ENCODE measurements at regions not wholly inside any gene's neighbourhood (a gene's known extent, or its start where the extent isn't known, plus 50 kb on each side); places are given as distances from the start of the nearest gene placed in this dataset.

DNA sequence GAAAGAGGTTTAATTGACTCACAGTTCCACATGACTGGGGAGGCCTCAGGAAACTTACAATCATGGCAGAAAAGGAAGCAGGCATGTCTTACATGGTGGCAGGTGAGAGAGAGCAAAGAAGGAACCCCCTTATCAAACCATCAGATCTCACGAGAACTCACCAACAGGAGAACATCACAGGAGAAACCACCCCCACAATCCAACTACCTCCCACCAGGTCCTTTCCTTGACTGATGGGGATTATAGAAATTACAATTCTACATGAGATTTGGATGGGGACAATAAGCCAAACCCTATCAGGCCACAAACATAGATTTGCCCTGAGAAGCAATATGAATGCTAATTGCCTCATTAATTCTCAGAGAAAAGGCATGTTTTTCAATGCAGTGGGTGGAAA, 138.2 kb upstream of the RAPGEF2 start:
- Histone ChIP-seq H2BK12ac (ENCODE audit: low read length in 2 of 2) (no peak overlapping the region), H3K27me3 (ENCODE audit: control insufficient read depth in 1 of 2, insufficient read depth in 1 of 2, low read length in 2 of 2) (no peaks in the 10 kb centered on the region), H3K18ac (ENCODE audit: low read depth in 1 of 2, low read length in 2 of 2) (no peak overlapping the region), H3K36me3 (ENCODE audit: control insufficient read depth in 1 of 2, insufficient read depth in 2 of 2, low read depth in 1 of 2, low read length in 2 of 2) (no peaks in the 10 kb centered on the region), H3K9ac (ENCODE audit: low read length) (no peak overlapping the region), H3K27ac (ENCODE audit: low read length, poor library complexity, severe bottlenecking) (peak overlapping the region; percentile 72), H3K4me3 (ENCODE audit: insufficient read depth in 1 of 2, low read depth in 1 of 2, low read length in 2 of 2) (no peak overlapping the region), H3K4ac (ENCODE audit: low read depth in 1 of 2, low read length in 2 of 2) (no peak overlapping the region), H3K23ac (ENCODE audit: low read length in 2 of 2) (no peak overlapping the region), H2AK5ac (ENCODE audit: low read length, severe bottlenecking) (peak overlapping the region; percentile 54), H2BK5ac (ENCODE audit: low read depth, low read length, poor library complexity, severe bottlenecking) (no peak overlapping the region), H3K9me3 (ENCODE audit: control insufficient read depth, low read length) (no peaks in the 10 kb centered on the region), H3K4me2 (ENCODE audit: low read length, poor library complexity, severe bottlenecking) (no peak overlapping the region), H3K79me1 (replicated peaks; ENCODE audit: low read length, poor library complexity, severe bottlenecking) (no peaks in the 10 kb centered on the region), H3K4me1 (ENCODE audit: control insufficient read depth, insufficient read depth, low read depth, low read length) (peaks cover 1% of the 10 kb centered on the region), H3K14ac (ENCODE audit: low read length in 2 of 2) (no peak overlapping the region), H2BK120ac (ENCODE audit: low read depth, low read length) (no peak overlapping the region), H2BK15ac (ENCODE audit: low read depth, poor library complexity, severe bottlenecking) (no peak overlapping the region), H4K91ac (ENCODE audit: low read length) (no peak overlapping the region), H2AFZ (ENCODE audit: low read depth, low read length) (no peak overlapping the region), H4K8ac (ENCODE audit: low read length) (no peak overlapping the region)
- no peak for DNase-seq
- no CpG with 5 or more reads among the region's 1 CpG for WGBS

DNA sequence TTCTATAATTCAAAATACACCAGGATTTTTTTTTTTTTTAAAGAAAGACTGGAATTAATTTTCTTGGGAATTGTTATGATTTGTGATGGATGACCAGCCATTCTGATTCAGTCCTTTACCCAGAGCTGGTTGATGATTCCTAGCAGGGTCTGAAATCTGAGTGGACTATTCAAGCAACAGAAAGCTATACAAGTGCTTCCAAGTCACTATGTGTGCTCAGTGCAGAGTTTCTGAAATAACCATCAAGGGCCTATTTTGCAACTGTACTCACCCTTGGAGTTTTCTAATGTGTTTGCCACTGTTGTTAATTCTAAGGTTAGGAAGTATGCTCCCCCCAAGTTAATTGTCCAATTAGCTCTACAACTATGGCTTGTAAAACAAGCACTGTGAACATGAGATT, 137.7 kb upstream of the RAPGEF2 start:
- H3K4me2 ChIP-seq (ENCODE audit: low read length, poor library complexity, severe bottlenecking), result no peak overlapping the region
- H3K9me3 ChIP-seq (ENCODE audit: control insufficient read depth, low read length), result no peaks in the 10 kb centered on the region
- H3K36me3 ChIP-seq (ENCODE audit: control insufficient read depth in 1 of 2, insufficient read depth in 2 of 2, low read depth in 1 of 2, low read length in 2 of 2), result no peaks in the 10 kb centered on the region

DNA sequence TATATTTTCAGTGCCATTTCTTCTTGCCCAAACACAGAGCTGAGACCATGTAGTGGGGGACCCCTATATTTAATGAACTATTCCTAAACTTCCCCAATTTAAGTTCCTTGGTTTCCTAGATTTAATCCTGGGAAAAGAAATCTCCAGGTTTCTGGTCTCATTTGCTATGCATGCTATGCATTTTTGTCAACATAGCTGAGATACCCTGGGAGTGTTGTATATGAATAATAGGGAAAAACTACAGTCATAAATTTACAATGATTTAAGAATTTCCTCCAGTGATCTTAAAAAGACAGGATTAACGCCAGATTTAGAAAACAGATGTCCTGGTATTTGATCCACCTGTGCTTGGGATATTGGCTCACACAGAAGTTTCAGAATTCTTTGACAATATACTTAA, 136.8 kb upstream of the RAPGEF2 start:
- no peak overlapping the region for H3K23ac ChIP-seq (ENCODE audit: low read length in 2 of 2)
- no peak overlapping the region for H2BK120ac ChIP-seq (ENCODE audit: low read depth, low read length)
- 57% methylated on average over 1 of the region's 1 CpG for WGBS
- DNase-seq, result no peak
- H2BK15ac ChIP-seq (ENCODE audit: low read depth, poor library complexity, severe bottlenecking), result no peak overlapping the region
- H3K18ac ChIP-seq (ENCODE audit: low read depth in 1 of 2, low read length in 2 of 2), result no peak overlapping the region
- H3K14ac ChIP-seq (ENCODE audit: low read length in 2 of 2), result no peak overlapping the region
- no peak overlapping the region for H4K8ac ChIP-seq (ENCODE audit: low read length)
- H2BK5ac ChIP-seq (ENCODE audit: low read depth, low read length, poor library complexity, severe bottlenecking), result no peak overlapping the region
- H3K4me1 ChIP-seq (ENCODE audit: control insufficient read depth, insufficient read depth, low read depth, low read length), result peaks cover 1% of the 10 kb centered on the region
- no peak overlapping the region for H2BK12ac ChIP-seq (ENCODE audit: low read length in 2 of 2)
- H3K27ac ChIP-seq (ENCODE audit: low read length, poor library complexity, severe bottlenecking), result peak overlapping the region; percentile 50
- H4K91ac ChIP-seq (ENCODE audit: low read length), result no peak overlapping the region
- no peaks in the 10 kb centered on the region for H3K79me1 ChIP-seq (replicated peaks; ENCODE audit: low read length, poor library complexity, severe bottlenecking)
- H3K4me2 ChIP-seq (ENCODE audit: low read length, poor library complexity, severe bottlenecking), result no peak overlapping the region
- no peak overlapping the region for H3K9ac ChIP-seq (ENCODE audit: low read length)
- H3K9me3 ChIP-seq (ENCODE audit: control insufficient read depth, low read length), result no peaks in the 10 kb centered on the region
- H2AK5ac ChIP-seq (ENCODE audit: low read length, severe bottlenecking), result no peak overlapping the region
- H3K4me3 ChIP-seq (ENCODE audit: insufficient read depth in 1 of 2, low read depth in 1 of 2, low read length in 2 of 2), result no peak overlapping the region
- no peaks in the 10 kb centered on the region for H3K36me3 ChIP-seq (ENCODE audit: control insufficient read depth in 1 of 2, insufficient read depth in 2 of 2, low read depth in 1 of 2, low read length in 2 of 2)
- no peaks in the 10 kb centered on the region for H3K27me3 ChIP-seq (ENCODE audit: control insufficient read depth in 1 of 2, insufficient read depth in 1 of 2, low read length in 2 of 2)
- no peak overlapping the region for H3K4ac ChIP-seq (ENCODE audit: low read depth in 1 of 2, low read length in 2 of 2)
- H2AFZ ChIP-seq (ENCODE audit: low read depth, low read length), result no peak overlapping the region

More for the DNA sequence above, 137.7 kb upstream of the RAPGEF2 start:
- H3K14ac ChIP-seq (ENCODE audit: low read length in 2 of 2), result no peak overlapping the region
- H3K79me1 ChIP-seq (replicated peaks; ENCODE audit: low read length, poor library complexity, severe bottlenecking), result no peaks in the 10 kb centered on the region
- no peak overlapping the region for H3K4ac ChIP-seq (ENCODE audit: low read depth in 1 of 2, low read length in 2 of 2)
- H3K4me1 ChIP-seq (ENCODE audit: control insufficient read depth, insufficient read depth, low read depth, low read length), result peaks cover 1% of the 10 kb centered on the region
- H3K9ac ChIP-seq (ENCODE audit: low read length), result no peak overlapping the region
- no peak overlapping the region for H3K18ac ChIP-seq (ENCODE audit: low read depth in 1 of 2, low read length in 2 of 2)
- no peak overlapping the region for H2BK120ac ChIP-seq (ENCODE audit: low read depth, low read length)
- no peak overlapping the region for H2AK5ac ChIP-seq (ENCODE audit: low read length, severe bottlenecking)
- H2BK15ac ChIP-seq (ENCODE audit: low read depth, poor library complexity, severe bottlenecking), result no peak overlapping the region
- no peak overlapping the region for H2AFZ ChIP-seq (ENCODE audit: low read depth, low read length)
- H3K27me3 ChIP-seq (ENCODE audit: control insufficient read depth in 1 of 2, insufficient read depth in 1 of 2, low read length in 2 of 2), result no peaks in the 10 kb centered on the region
- no peak overlapping the region for H2BK12ac ChIP-seq (ENCODE audit: low read length in 2 of 2)
- peak overlapping the region; percentile 33 for H3K27ac ChIP-seq (ENCODE audit: low read length, poor library complexity, severe bottlenecking)
- no peak overlapping the region for H3K23ac ChIP-seq (ENCODE audit: low read length in 2 of 2)
- DNase-seq, result no peak
- H3K4me3 ChIP-seq (ENCODE audit: insufficient read depth in 1 of 2, low read depth in 1 of 2, low read length in 2 of 2), result no peak overlapping the region
- H4K8ac ChIP-seq (ENCODE audit: low read length), result no peak overlapping the region
- no peak overlapping the region for H4K91ac ChIP-seq (ENCODE audit: low read length)
- H2BK5ac ChIP-seq (ENCODE audit: low read depth, low read length, poor library complexity, severe bottlenecking), result no peak overlapping the region

DNA sequence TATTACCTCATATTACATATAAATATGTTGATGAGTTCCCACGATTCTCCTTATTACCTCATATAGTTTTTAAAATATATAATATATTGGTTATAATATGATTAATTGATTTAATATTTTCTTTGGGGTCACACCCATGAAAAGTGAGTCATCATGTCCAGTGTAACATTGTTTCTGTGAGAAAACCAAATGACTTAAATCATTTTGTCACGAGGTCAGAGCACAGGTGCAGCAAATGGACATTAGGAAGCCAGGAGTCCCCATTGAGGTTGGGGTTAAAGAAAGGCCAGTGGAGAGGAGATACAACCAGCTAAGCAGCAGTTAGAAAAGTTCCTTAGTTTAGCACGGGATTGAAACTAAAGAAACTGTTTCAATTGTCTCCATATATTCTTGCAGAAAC, 133.9 kb upstream of the RAPGEF2 start:
- Histone ChIP-seq H3K4me1 (ENCODE audit: control insufficient read depth, insufficient read depth, low read depth, low read length) (peaks cover 1% of the 10 kb centered on the region), H3K27me3 (ENCODE audit: control insufficient read depth in 1 of 2, insufficient read depth in 1 of 2, low read length in 2 of 2) (no peaks in the 10 kb centered on the region), H3K4me2 (ENCODE audit: low read length, poor library complexity, severe bottlenecking) (no peak overlapping the region), H3K14ac (ENCODE audit: low read length in 2 of 2) (no peak overlapping the region), H2BK120ac (ENCODE audit: low read depth, low read length) (no peak overlapping the region), H3K23ac (ENCODE audit: low read length in 2 of 2) (no peak overlapping the region), H3K4ac (ENCODE audit: low read depth in 1 of 2, low read length in 2 of 2) (no peak overlapping the region), H3K9me3 (ENCODE audit: control insufficient read depth, low read length) (no peaks in the 10 kb centered on the region), H2BK15ac (ENCODE audit: low read depth, poor library complexity, severe bottlenecking) (no peak overlapping the region), H3K4me3 (ENCODE audit: insufficient read depth in 1 of 2, low read depth in 1 of 2, low read length in 2 of 2) (no peak overlapping the region), H4K8ac (ENCODE audit: low read length) (no peak overlapping the region), H2BK12ac (ENCODE audit: low read length in 2 of 2) (no peak overlapping the region), H3K27ac (ENCODE audit: low read length, poor library complexity, severe bottlenecking) (no peak overlapping the region), H2AK5ac (ENCODE audit: low read length, severe bottlenecking) (no peak overlapping the region), H3K36me3 (ENCODE audit: control insufficient read depth in 1 of 2, insufficient read depth in 2 of 2, low read depth in 1 of 2, low read length in 2 of 2) (no peaks in the 10 kb centered on the region), H4K91ac (ENCODE audit: low read length) (no peak overlapping the region), H3K9ac (ENCODE audit: low read length) (no peak overlapping the region), H2AFZ (ENCODE audit: low read depth, low read length) (no peak overlapping the region), H3K18ac (ENCODE audit: low read depth in 1 of 2, low read length in 2 of 2) (no peak overlapping the region), H3K79me1 (replicated peaks; ENCODE audit: low read length, poor library complexity, severe bottlenecking) (no peaks in the 10 kb centered on the region), H2BK5ac (ENCODE audit: low read depth, low read length, poor library complexity, severe bottlenecking) (no peak overlapping the region)
- 82% methylated on average over 1 of the region's 3 CpGs for WGBS
- no peak for DNase-seq

Measured in mesenchymal stem cell (in vitro differentiated cells and primary cell).